Endothelial cell (in vitro differentiated cells): ENCODE measurements at regions not wholly inside any gene's neighbourhood (a gene's known extent, or its start where the extent isn't known, plus 50 kb on each side); places are given as distances from the start of the nearest gene placed in this dataset.
"Not testable (repeated sequence)": the region's sequence is repeated elsewhere in the genome, so short reads cannot be mapped to it uniquely, and the experiment has no call there.

Source experiments
- DNase-seq: peaks from one replicate; pipeline ENCODE4 v3.0.0; 2021; ENCODE audit warnings: low spot score
- H3K27ac Mint-ChIP-seq: one replicate; pipeline ENCODE4 v1.8.0; 2021; ENCODE audit warnings: mixed read lengths, inconsistent platforms; ENCODE audit not compliant: unreplicated experiment
- H3K27me3 Mint-ChIP-seq: one replicate; pipeline ENCODE4 v1.8.0; 2021; ENCODE audit warnings: mild to moderate bottlenecking, moderate library complexity, mixed read lengths, inconsistent platforms; ENCODE audit not compliant: unreplicated experiment
- H3K36me3 Mint-ChIP-seq: one replicate; pipeline ENCODE4 v1.8.0; 2021; ENCODE audit warnings: mild to moderate bottlenecking, low read depth, mixed read lengths, inconsistent platforms; ENCODE audit not compliant: unreplicated experiment
- H3K4me1 Mint-ChIP-seq: one replicate; pipeline ENCODE4 v1.8.0; 2021; ENCODE audit warnings: mild to moderate bottlenecking, mixed read lengths, inconsistent platforms; ENCODE audit not compliant: unreplicated experiment
- H3K4me3 Mint-ChIP-seq: one replicate; pipeline ENCODE4 v1.8.0; 2021; ENCODE audit warnings: mild to moderate bottlenecking, mixed read lengths, inconsistent platforms; ENCODE audit not compliant: unreplicated experiment
- H3K9me3 Mint-ChIP-seq: one replicate; pipeline ENCODE4 v1.8.0; 2021; ENCODE audit warnings: mixed read lengths, inconsistent platforms; ENCODE audit not compliant: unreplicated experiment
- CTCF ChIP-seq: fragments of 200-600 bp; sonication (generic); IDR thresholded peaks from one replicate; pipeline ENCODE4 v1.5.0; 2021; ENCODE audit warnings: antibody characterized with exemption; ENCODE audit not compliant: unreplicated experiment

GRCh38 chr10:45555795-45556194, 116.8 kb downstream of the ZFAND4 start:
- Mint-ChIP-seq H3K36me3 (peaks cover 10% of the 10 kb centered on the region), H3K27ac (no peak overlapping the region), H3K4me1 (peaks cover 25% of the 10 kb centered on the region), H3K4me3 (no peak overlapping the region), H3K9me3 (no peaks in the 10 kb centered on the region), H3K27me3 (no peaks in the 10 kb centered on the region)
- TF ChIP-seq CTCF, result no peak
- DNase-seq, result no peak

GRCh38 chr10:45555332-45555731, 117.2 kb downstream of the ZFAND4 start:
- not testable (repeated sequence) for H3K27me3 Mint-ChIP-seq, H3K27ac Mint-ChIP-seq, H3K9me3 Mint-ChIP-seq, H3K36me3 Mint-ChIP-seq, DNase-seq, H3K4me3 Mint-ChIP-seq
- H3K4me1 Mint-ChIP-seq, result peaks cover 25% of the 10 kb centered on the region

GRCh38 chr10:45553613-45554012, 119.0 kb downstream of the ZFAND4 start:
- Mint-ChIP-seq H3K4me1 (peaks cover 22% of the 10 kb centered on the region), H3K27me3 (no peaks in the 10 kb centered on the region), H3K4me3 (no peak overlapping the region), H3K9me3 (no peaks in the 10 kb centered on the region), H3K27ac (no peak overlapping the region), H3K36me3 (no peaks in the 10 kb centered on the region)
- TF ChIP-seq CTCF, result no peak
- DNase-seq, result no peak

- H3K4me3 Mint-ChIP-seq, result no peak overlapping the region
- TF ChIP-seq CTCF, result no peak
- H3K9me3 Mint-ChIP-seq, result no peaks in the 10 kb centered on the region
- DNase-seq, result no peak
- no peak overlapping the region for H3K27ac Mint-ChIP-seq
- H3K4me1 Mint-ChIP-seq, result peaks cover 18% of the 10 kb centered on the region
- no peaks in the 10 kb centered on the region for H3K36me3 Mint-ChIP-seq
- no peaks in the 10 kb centered on the region for H3K27me3 Mint-ChIP-seq
Observed at GRCh38 chr10:45553155-45553554, 119.4 kb downstream of the ZFAND4 start.

GRCh38 chr10:45552476-45552875, 120.1 kb downstream of the ZFAND4 start:
- no peaks in the 10 kb centered on the region for H3K9me3 Mint-ChIP-seq
- H3K27ac Mint-ChIP-seq, result no peak overlapping the region
- DNase-seq, result no peak
- no peaks in the 10 kb centered on the region for H3K36me3 Mint-ChIP-seq
- TF ChIP-seq CTCF, result no peak
- H3K4me3 Mint-ChIP-seq, result no peak overlapping the region
- H3K27me3 Mint-ChIP-seq, result no peaks in the 10 kb centered on the region
- H3K4me1 Mint-ChIP-seq, result peaks cover 14% of the 10 kb centered on the region
